T-cell (primary cell): ENCODE measurements at regions not wholly inside any gene's neighbourhood (a gene's known extent, or its start where the extent isn't known, plus 50 kb on each side); places are given as distances from the start of the nearest gene placed in this dataset.

Experiments
- ATAC-seq, 4 experiments: fragments of 200-7000 bp in 3 of 4; fragments of 150-1000 bp in 1 of 4; cut with Tn5 transposase; replicated peaks in 1 of 4; 1 replicate in 3 of 4; 2 replicates in 1 of 4; pipeline ENCODE4 v1.10.0; 2021; ENCODE audit warnings: moderate library complexity in 3 of 4, mild to moderate bottlenecking in 2 of 4, moderate number of reproducible peaks in 1 of 4
- CTCF ChIA-PET, 2 donors: fragments of 300-600 bp; sonication (Branson Sonifier 250); formaldehyde crosslinking; loops; one replicate each; lab custom pipeline; 2022; ENCODE audit warnings: antibody characterized with exemption in 2 of 2; lab: Charles Lee
- POLR2A ChIA-PET, 2 donors: fragments of 300-600 bp; sonication (Branson Sonifier 250); formaldehyde crosslinking; loops; one replicate each; lab custom pipeline; 2022; ENCODE audit warnings: antibody characterized with exemption in 2 of 2; lab: Charles Lee
- DNase-seq, 35 experiments: peaks; one replicate each; pipeline versions ENCODE4 v3.0.0 to v3.0.0-alpha.2; 2013 to 2023
- H3K27ac ChIP-seq: one replicate; pipeline ENCODE4 v1.5.1; 2013; ENCODE audit warnings: low read length
- H3K27me3 ChIP-seq, 2 experiments: replicated peaks in 1 of 2; 1 replicate in 1 of 2; 2 replicates in 1 of 2; pipeline versions ENCODE4 v1.6.1 to v1.7.0; 2013; ENCODE audit warnings: low read length in 1 of 2, mixed read lengths in 1 of 2; ENCODE audit not compliant: control insufficient read depth in 2 of 2, insufficient read depth in 2 of 2; ENCODE audit errors: extremely low read depth in 1 of 2
- H3K36me3 ChIP-seq, 2 donors: 1 replicate in 1 of 2; 2 replicates in 1 of 2; pipeline versions ENCODE4 v1.6.1 to v1.7.0; 2013; ENCODE audit warnings: low read length in 1 of 2; ENCODE audit not compliant: control insufficient read depth in 2 of 2, insufficient read depth in 1 of 2; ENCODE audit errors: extremely low read depth in 1 of 2
- H3K4me1 ChIP-seq, 2 experiments: 1 replicate in 1 of 2; 2 replicates in 1 of 2; pipeline versions ENCODE4 v1.6.1 to v1.7.0; 2013; ENCODE audit warnings: low read length in 2 of 2, mixed read lengths in 1 of 2; ENCODE audit not compliant: insufficient read depth in 2 of 2, control insufficient read depth in 1 of 2; ENCODE audit errors: extremely low read depth in 1 of 2
- H3K4me3 ChIP-seq, 2 donors: 1 replicate in 1 of 2; 2 replicates in 1 of 2; pipeline versions ENCODE4 v1.5.1 to v1.7.0; 2013; ENCODE audit warnings: mild to moderate bottlenecking in 2 of 2, low read length in 1 of 2, moderate library complexity in 1 of 2; ENCODE audit not compliant: control insufficient read depth in 1 of 2; ENCODE audit errors: extremely low read depth in 1 of 2
- H3K9me3 ChIP-seq: 2 replicates; pipeline ENCODE4 v1.7.0; 2013
- H3K27ac Mint-ChIP-seq, 2 donors: one replicate each; pipeline ENCODE4 v1.8.0; 2020 to 2021; ENCODE audit warnings: mild to moderate bottlenecking in 2 of 2, mixed read lengths in 2 of 2
- H3K27me3 Mint-ChIP-seq, 2 donors: one replicate each; pipeline ENCODE4 v1.8.0; 2021 to 2022; ENCODE audit warnings: mixed read lengths in 2 of 2
- H3K36me3 Mint-ChIP-seq: one replicate; pipeline ENCODE4 v1.8.0; 2021; ENCODE audit warnings: mixed read lengths
- H3K4me1 Mint-ChIP-seq, 3 donors: one replicate each; pipeline ENCODE4 v1.8.0; 2020 to 2022; ENCODE audit warnings: mixed read lengths in 3 of 3, mild to moderate bottlenecking in 1 of 3
- H3K4me3 Mint-ChIP-seq, 3 donors: one replicate each; pipeline ENCODE4 v1.8.0; 2020 to 2022; ENCODE audit warnings: mild to moderate bottlenecking in 3 of 3, mixed read lengths in 3 of 3, moderate library complexity in 3 of 3
- H3K9me3 Mint-ChIP-seq, 3 donors: one replicate each; pipeline ENCODE4 v1.8.0; 2020 to 2022; ENCODE audit warnings: mixed read lengths in 3 of 3
- WGBS: methylation state at CpG from one replicate; pipeline ENCODE4 v1.1.5; 2013; ENCODE audit warnings: missing lambda C conversion rate; ENCODE audit not compliant: insufficient coverage; 5-methylcytosine and 5-hydroxymethylcytosine counted together

GRCh38 chr3:7977245-7978086 is 524.2 kb upstream of the LMCD1 start:
- Histone ChIP-seq H3K4me1 (no peaks in the 10 kb centered on the region), H3K9me3 (no peaks in the 10 kb centered on the region), H3K27me3 (no peaks in the 10 kb centered on the region), H3K27ac (no peak overlapping the region), H3K4me3 (no peak overlapping the region), H3K36me3 (no peaks in the 10 kb centered on the region)
- Mint-ChIP-seq H3K36me3 (no peaks in the 10 kb centered on the region), H3K27ac (no peak overlapping the region), H3K4me3 (no peak overlapping the region), H3K9me3 (no peaks in the 10 kb centered on the region), H3K4me1 (no peaks in the 10 kb centered on the region), H3K27me3 (no peaks in the 10 kb centered on the region)
- CTCF ChIA-PET, result no interaction called here
- DNase-seq (no peak), ATAC-seq (no peak)
- POLR2A ChIA-PET, result no interaction called here
- 56% methylated on average over 2 of the region's 5 CpGs for WGBS

GRCh38 chr3:7978087-7978422 is 523.6 kb upstream of the LMCD1 start:
- no peak for DNase-seq
- WGBS, result 97% methylated on average over 4 of the region's 6 CpGs
- Histone ChIP-seq H3K36me3 (no peaks in the 10 kb centered on the region), H3K4me3 (no peak overlapping the region), H3K9me3 (no peaks in the 10 kb centered on the region), H3K4me1 (no peaks in the 10 kb centered on the region), H3K27me3 (no peaks in the 10 kb centered on the region), H3K27ac (no peak overlapping the region)
- CTCF ChIA-PET, result no interaction called here
- ATAC-seq, result no peak
- Mint-ChIP-seq H3K9me3 (no peaks in the 10 kb centered on the region), H3K36me3 (no peaks in the 10 kb centered on the region), H3K4me1 (no peaks in the 10 kb centered on the region), H3K27ac (no peak overlapping the region), H3K27me3 (no peaks in the 10 kb centered on the region), H3K4me3 (no peak overlapping the region)
- POLR2A ChIA-PET, result no interaction called here

DNA sequence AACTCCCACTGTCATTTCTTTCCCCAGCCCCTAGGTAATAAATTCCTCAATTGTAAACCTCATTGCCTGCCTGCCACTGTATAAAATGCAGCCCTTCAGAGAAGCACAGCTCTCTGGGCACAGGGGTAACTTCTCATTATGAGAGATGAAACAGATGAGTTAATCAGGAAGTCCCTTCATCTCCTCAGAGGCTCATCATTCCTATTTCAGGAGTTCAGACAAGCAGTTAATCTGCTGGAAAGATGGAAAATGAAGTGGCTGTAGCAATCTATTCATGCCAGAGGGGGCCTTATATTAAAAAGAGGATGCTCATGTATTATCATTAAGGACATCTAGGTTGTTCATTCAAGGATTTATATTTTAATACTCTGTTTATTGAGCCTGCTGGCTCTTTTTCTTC is 519.5 kb upstream of the LMCD1 start:
- ATAC-seq, result no peak
- no peaks in the 10 kb centered on the region for H3K9me3 Mint-ChIP-seq
- no peak overlapping the region for H3K27ac ChIP-seq
- no peaks in the 10 kb centered on the region for H3K9me3 ChIP-seq
- H3K4me3 ChIP-seq, result no peak overlapping the region
- CTCF ChIA-PET, result no interaction called here
- no peaks in the 10 kb centered on the region for H3K4me1 ChIP-seq
- H3K27me3 ChIP-seq, result no peaks in the 10 kb centered on the region
- H3K36me3 Mint-ChIP-seq, result no peaks in the 10 kb centered on the region
- no peak for DNase-seq
- H3K4me3 Mint-ChIP-seq, result no peak overlapping the region
- peaks cover 2 to 4% (median 2%) of the 10 kb centered on the region in 3 donors for H3K4me1 Mint-ChIP-seq
- no peak overlapping the region for H3K27ac Mint-ChIP-seq
- no peaks in the 10 kb centered on the region for H3K36me3 ChIP-seq
- no peaks in the 10 kb centered on the region for H3K27me3 Mint-ChIP-seq
- POLR2A ChIA-PET, result no interaction called here

GRCh38 chr3:7999384-7999783 is 502.2 kb upstream of the LMCD1 start:
- WGBS, result 90% methylated on average over 2 of the region's 4 CpGs
- DNase-seq (no peak), ATAC-seq (no peak)
- H3K4me3 Mint-ChIP-seq, result no peak overlapping the region
- Histone ChIP-seq H3K9me3 (no peaks in the 10 kb centered on the region), H3K4me3 (no peak overlapping the region), H3K27ac (no peak overlapping the region), H3K36me3 (no peaks in the 10 kb centered on the region), H3K27me3 (peaks cover 0 to 3% of the 10 kb centered on the region in 2 experiments), H3K4me1 (no peaks in the 10 kb centered on the region)
- H3K27ac Mint-ChIP-seq, result no peak overlapping the region
- peaks cover 0 to 5% (median 0%) of the 10 kb centered on the region in 3 donors for H3K9me3 Mint-ChIP-seq
- CTCF ChIA-PET, result no interaction called here
- H3K27me3 Mint-ChIP-seq, result peaks cover 3 to 4% of the 10 kb centered on the region in 2 donors
- H3K36me3 Mint-ChIP-seq, result no peaks in the 10 kb centered on the region
- H3K4me1 Mint-ChIP-seq, result no peaks in the 10 kb centered on the region
- POLR2A ChIA-PET, result no interaction called here

DNA sequence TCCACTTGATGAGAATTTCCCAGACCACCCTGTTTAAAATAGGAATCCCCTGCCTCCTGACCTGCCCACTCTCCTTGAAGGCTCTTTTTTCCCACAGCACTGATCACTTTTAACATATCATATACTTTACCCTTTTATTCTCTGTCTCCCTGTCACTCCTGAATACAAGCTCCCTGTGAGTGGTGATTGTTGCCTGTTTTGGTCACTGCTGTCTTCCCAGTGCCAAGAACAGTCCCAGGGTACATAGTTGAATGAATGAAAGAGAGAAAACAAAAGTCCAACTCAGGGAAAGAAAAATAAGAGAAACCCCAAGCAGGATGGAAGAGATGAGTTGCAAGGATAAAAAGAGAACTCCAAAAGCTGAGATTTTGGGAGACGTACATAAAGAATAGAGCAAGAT is 500.3 kb upstream of the LMCD1 start:
- POLR2A ChIA-PET, result no interaction called here
- Histone ChIP-seq H3K4me1 (no peaks in the 10 kb centered on the region), H3K9me3 (no peaks in the 10 kb centered on the region), H3K27ac (no peak overlapping the region), H3K27me3 (peaks cover 0 to 3% of the 10 kb centered on the region in 2 experiments), H3K4me3 (no peak overlapping the region), H3K36me3 (no peaks in the 10 kb centered on the region)
- Mint-ChIP-seq H3K9me3 (no peaks in the 10 kb centered on the region), H3K27me3 (peaks cover 3 to 4% of the 10 kb centered on the region in 2 donors), H3K4me1 (no peaks in the 10 kb centered on the region), H3K36me3 (no peaks in the 10 kb centered on the region), H3K4me3 (no peak overlapping the region), H3K27ac (no peak overlapping the region)
- DNase-seq (no peak), ATAC-seq (no peak)
- WGBS, result 60% methylated on average over 1 of the region's 1 CpG
- CTCF ChIA-PET, result no interaction called here

DNA sequence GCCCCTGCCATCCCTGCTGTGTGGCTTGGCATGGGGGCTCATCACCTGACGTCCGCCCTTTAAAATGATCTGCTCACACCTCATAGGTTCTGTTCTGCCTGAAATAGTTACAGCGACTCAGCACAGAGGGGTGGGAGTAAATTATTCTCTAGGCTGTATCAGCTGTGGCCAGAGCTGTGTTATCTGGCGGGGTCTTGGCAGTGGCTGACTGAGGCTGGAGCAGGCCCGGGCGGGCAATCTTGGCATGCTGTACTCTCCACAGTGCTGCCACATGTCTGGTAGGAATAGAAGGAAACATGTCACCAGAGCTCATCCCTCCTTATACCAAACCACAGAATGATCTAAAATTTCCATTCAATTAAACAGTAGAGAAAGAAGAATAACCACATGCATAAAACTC is 499.9 kb upstream of the LMCD1 start:
- DNase-seq (no peak), ATAC-seq (no peak)
- ChIA-PET CTCF (no interaction called here), POLR2A (no interaction called here)
- no peaks in the 10 kb centered on the region for H3K9me3 Mint-ChIP-seq
- Histone ChIP-seq H3K4me1 (no peaks in the 10 kb centered on the region), H3K27me3 (peaks cover 0 to 3% of the 10 kb centered on the region in 2 experiments), H3K36me3 (no peaks in the 10 kb centered on the region), H3K27ac (no peak overlapping the region), H3K9me3 (no peaks in the 10 kb centered on the region), H3K4me3 (no peak overlapping the region)
- H3K27ac Mint-ChIP-seq, result no peak overlapping the region
- H3K36me3 Mint-ChIP-seq, result no peaks in the 10 kb centered on the region
- H3K4me1 Mint-ChIP-seq, result no peaks in the 10 kb centered on the region
- H3K4me3 Mint-ChIP-seq, result no peak overlapping the region
- 67% methylated on average over 1 of the region's 6 CpGs for WGBS
- H3K27me3 Mint-ChIP-seq, result peaks cover 3 to 4% of the 10 kb centered on the region in 2 donors

DNA sequence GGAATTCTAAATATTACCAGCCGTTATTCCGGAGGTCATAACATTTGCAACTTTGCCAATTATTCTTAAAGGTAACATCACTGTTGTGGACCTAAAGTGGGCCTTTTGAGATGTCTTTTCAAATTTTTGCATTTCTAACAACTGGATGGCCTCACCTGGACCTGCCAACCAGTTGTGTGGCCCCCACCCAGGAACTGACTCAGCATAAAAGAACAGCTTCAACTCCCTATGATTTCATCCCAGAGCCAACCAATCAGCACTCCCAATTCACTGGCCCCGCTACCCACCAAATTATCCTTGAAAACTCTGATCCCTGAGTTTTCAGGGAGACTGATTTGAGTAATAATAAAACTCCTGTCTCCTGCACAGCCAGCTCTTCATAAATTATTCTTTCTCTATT is 489.7 kb upstream of the LMCD1 start:
- Mint-ChIP-seq H3K27ac (no peak overlapping the region), H3K4me1 (no peaks in the 10 kb centered on the region), H3K9me3 (peaks cover 0 to 8% (median 0%) of the 10 kb centered on the region in 3 donors), H3K36me3 (no peaks in the 10 kb centered on the region), H3K4me3 (no peak overlapping the region), H3K27me3 (no peaks in the 10 kb centered on the region)
- Histone ChIP-seq H3K36me3 (no peaks in the 10 kb centered on the region), H3K27ac (no peak overlapping the region), H3K9me3 (no peaks in the 10 kb centered on the region), H3K4me3 (no peak overlapping the region), H3K4me1 (no peaks in the 10 kb centered on the region), H3K27me3 (peaks cover 0 to 2% of the 10 kb centered on the region in 2 experiments)
- WGBS, result no CpG with 5 or more reads among the region's 3 CpGs
- CTCF ChIA-PET, result no interaction called here
- ATAC-seq (no peak), DNase-seq (no peak)
- POLR2A ChIA-PET, result no interaction called here
